ENCODE measurements at regions not wholly inside any gene's neighbourhood (a gene's known extent, or its start where the extent isn't known, plus 50 kb on each side); places are given as distances from the start of the nearest gene placed in this dataset.

- TF ChIP-seq CTCF (IDR thresholded peaks at IDR 0.05; ENCODE audit: low read depth, low read length, missing control alignments) = no peak
- DNase-seq (ENCODE audit: extremely low read depth, low read depth) = no peak
These were observed 139.2 kb downstream of the AQP9 start for GRCh38 chr15:58277333-58277732.

GRCh38 chr15:58279106-58279505, 140.9 kb downstream of the AQP9 start:
- no peak for DNase-seq (ENCODE audit: extremely low read depth, low read depth)
- no peak for TF ChIP-seq CTCF (IDR thresholded peaks at IDR 0.05; ENCODE audit: low read depth, low read length, missing control alignments)

More at GRCh38 chr15:58277333-58277732, 139.2 kb downstream of the AQP9 start:
- no peak overlapping the region for H3K4me3 ChIP-seq (replicated peaks; ENCODE audit: low read depth, low read length)

GRCh38 chr15:58279654-58280053, 141.5 kb downstream of the AQP9 start:
- no peak for TF ChIP-seq CTCF (IDR thresholded peaks at IDR 0.05; ENCODE audit: low read depth, low read length, missing control alignments)
- DNase-seq (ENCODE audit: extremely low read depth, low read depth) = no peak
- H3K4me3 ChIP-seq (replicated peaks; ENCODE audit: low read depth, low read length) = no peak overlapping the region

More at GRCh38 chr15:58279106-58279505, 140.9 kb downstream of the AQP9 start:
- H3K4me3 ChIP-seq (replicated peaks; ENCODE audit: low read depth, low read length) = no peak overlapping the region

- H3K4me3 ChIP-seq (replicated peaks; ENCODE audit: low read depth, low read length) = no peak overlapping the region
- TF ChIP-seq CTCF (IDR thresholded peaks at IDR 0.05; ENCODE audit: low read depth, low read length, missing control alignments) = no peak
- peak; percentile 42 for DNase-seq (ENCODE audit: extremely low read depth, low read depth)
These were observed 144.0 kb downstream of the AQP9 start for GRCh38 chr15:58282060-58282708.

GRCh38 chr15:58283302-58283701, 145.1 kb downstream of the AQP9 start:
- no peak overlapping the region for H3K4me3 ChIP-seq (replicated peaks; ENCODE audit: low read depth, low read length)
- DNase-seq (ENCODE audit: extremely low read depth, low read depth) = no peak
- no peak for TF ChIP-seq CTCF (IDR thresholded peaks at IDR 0.05; ENCODE audit: low read depth, low read length, missing control alignments)

GRCh38 chr15:58284293-58284692, 146.1 kb downstream of the AQP9 start:
- TF ChIP-seq CTCF (IDR thresholded peaks at IDR 0.05; ENCODE audit: low read depth, low read length, missing control alignments) = no peak
- H3K4me3 ChIP-seq (replicated peaks; ENCODE audit: low read depth, low read length) = no peak overlapping the region
- no peak for DNase-seq (ENCODE audit: extremely low read depth, low read depth)

All from HFF-Myc (cell line).